Liver (tissue), 8 donors: ENCODE measurements at regions not wholly inside any gene's neighbourhood (a gene's known extent, or its start where the extent isn't known, plus 50 kb on each side); places are given as distances from the start of the nearest gene placed in this dataset.

ENCODE experiments used
- DNase-seq: peaks from one replicate; pipeline ENCODE4 v3.0.0-alpha.2; 2017; ENCODE audit warnings: low spot score
- H3K27ac ChIP-seq, 2 donors: one replicate each; pipeline ENCODE4 v1.7.0; 2013; ENCODE audit warnings: inconsistent platforms in 2 of 2, low read length in 2 of 2, control low read depth in 1 of 2, low read depth in 1 of 2, mild to moderate bottlenecking in 1 of 2
- H3K27me3 ChIP-seq, 4 donors: one replicate each; pipeline versions ENCODE4 v1.6.1 to v1.7.0; 2013; ENCODE audit warnings: low read length in 3 of 4, inconsistent platforms in 1 of 4, mild to moderate bottlenecking in 1 of 4, moderate library complexity in 1 of 4; ENCODE audit not compliant: control insufficient read depth in 4 of 4, insufficient read depth in 4 of 4
- H3K36me3 ChIP-seq, 4 donors: one replicate each; pipeline versions ENCODE4 v1.6.1 to v1.7.0; 2013; ENCODE audit warnings: low read length in 3 of 4, mild to moderate bottlenecking in 3 of 4, low read depth in 1 of 4, moderate library complexity in 1 of 4; ENCODE audit not compliant: control insufficient read depth in 4 of 4, insufficient read depth in 3 of 4
- H3K4me1 ChIP-seq, 4 donors: one replicate each; pipeline versions ENCODE4 v1.6.1 to v1.7.0; 2013; ENCODE audit warnings: low read length in 3 of 4, mild to moderate bottlenecking in 3 of 4, moderate library complexity in 1 of 4; ENCODE audit not compliant: control insufficient read depth in 4 of 4, insufficient read depth in 4 of 4
- H3K4me3 ChIP-seq, 3 donors: one replicate each; pipeline versions ENCODE4 v1.6.1 to v1.7.0; 2013; ENCODE audit warnings: low read length in 3 of 3, control low read depth in 1 of 3, low read depth in 1 of 3, mild to moderate bottlenecking in 1 of 3
- H3K9ac ChIP-seq, 2 donors: one replicate each; pipeline ENCODE4 v1.7.0; 2013; ENCODE audit warnings: low read length in 2 of 2, mild to moderate bottlenecking in 2 of 2, moderate library complexity in 2 of 2, control low read depth in 1 of 2, low read depth in 1 of 2
- H3K9me3 ChIP-seq, 4 donors: one replicate each; pipeline versions ENCODE4 v1.6.1 to v1.7.0; 2013; ENCODE audit warnings: low read length in 3 of 4; ENCODE audit not compliant: control insufficient read depth in 4 of 4
- EGR1 ChIP-seq, 2 donors: IDR thresholded peaks; 2 replicates each; pipeline ENCODE4 v1.6.1; 2016 to 2018; ENCODE audit warnings: antibody characterized with exemption in 2 of 2, low read depth in 2 of 2
- FOXA1 ChIP-seq: IDR thresholded peaks from 2 replicates; pipeline ENCODE4 v1.6.1; 2016; ENCODE audit warnings: antibody characterized with exemption
- FOXA2 ChIP-seq: IDR thresholded peaks from 2 replicates; pipeline ENCODE4 v1.6.1; 2016; ENCODE audit warnings: antibody characterized with exemption
- GABPA ChIP-seq, 2 donors: IDR thresholded peaks in 1 of 2; conservative IDR thresholded peaks in 1 of 2; 2 replicates each; pipeline ENCODE4 v1.6.1; 2016; ENCODE audit warnings: antibody characterized with exemption in 2 of 2, mild to moderate bottlenecking in 1 of 2, moderate library complexity in 1 of 2
- HNF4A ChIP-seq, 2 donors: conservative IDR thresholded peaks; 2 replicates each; pipeline ENCODE4 v1.6.1; 2016; ENCODE audit warnings: antibody characterized with exemption in 2 of 2, mild to moderate bottlenecking in 2 of 2
- JUND ChIP-seq, 2 donors: IDR thresholded peaks; 2 replicates each; pipeline ENCODE4 v1.6.1; 2016; ENCODE audit warnings: antibody characterized with exemption in 2 of 2
- NR2F2 ChIP-seq: IDR thresholded peaks from 2 replicates; pipeline ENCODE4 v1.6.1; 2016; ENCODE audit warnings: antibody characterized with exemption
- RAD21 ChIP-seq, 2 donors: IDR thresholded peaks; 2 replicates each; pipeline ENCODE4 v1.6.1; 2016; ENCODE audit warnings: antibody characterized with exemption in 2 of 2, mild to moderate bottlenecking in 2 of 2
- RXRA ChIP-seq, 2 donors: IDR thresholded peaks; 2 replicates each; pipeline ENCODE4 v1.6.1; 2017 to 2018; ENCODE audit warnings: antibody characterized with exemption in 2 of 2, mild to moderate bottlenecking in 1 of 2
- SP1 ChIP-seq: IDR thresholded peaks from 2 replicates; pipeline ENCODE4 v1.6.1; 2018; ENCODE audit warnings: antibody characterized with exemption, mild to moderate bottlenecking
- YY1 ChIP-seq: IDR thresholded peaks from 2 replicates; pipeline ENCODE4 v1.6.1; 2016; ENCODE audit warnings: antibody characterized with exemption, mild to moderate bottlenecking
- ZBTB33 ChIP-seq: IDR thresholded peaks from 2 replicates; pipeline ENCODE4 v1.6.1; 2016; ENCODE audit warnings: antibody characterized with exemption
- WGBS: extraction: QIAGEN DNeasy Blood & Tissue Kit; methylation state at CpG from one replicate; pipeline ENCODE4 v1.1.7; 2013; 5-methylcytosine and 5-hydroxymethylcytosine counted together
- TF ChIP-seq, protein P1 (sequence below): IDR thresholded peaks from 2 replicates; pipeline ENCODE4 v1.6.1; 2016; ENCODE audit warnings: antibody characterized with exemption
- TF ChIP-seq, protein P2 (sequence below): IDR thresholded peaks from 2 replicates; pipeline ENCODE4 v1.6.1; 2016; ENCODE audit warnings: antibody characterized with exemption, mild to moderate bottlenecking
- TF ChIP-seq, protein P3 (sequence below): IDR thresholded peaks from 2 replicates; pipeline ENCODE4 v1.6.1; 2016; ENCODE audit warnings: antibody characterized with exemption
- TF ChIP-seq, protein P4 (sequence below): fragments of 150-350 bp; IDR thresholded peaks from 2 replicates; pipeline ENCODE4 v1.5.1; 2017; ENCODE audit warnings: improper control_type of control experiment, low read depth, low read length; ENCODE audit not compliant: missing input control
- donor health status: healthy.
- donor health status: healthy.
- donor health status: healthy.
- donor health status: healthy.
- donor health status: healthy.

GRCh38 chr20:40462566-40462965, 226.5 kb downstream of the MAFB start:
- 66% methylated on average over 1 of the region's 1 CpG for WGBS
- DNase-seq, result no peak
- Histone ChIP-seq H3K9me3 (no peaks in the 10 kb centered on the region), H3K27me3 (no peaks in the 10 kb centered on the region), H3K9ac (no peak overlapping the region), H3K27ac (no peak overlapping the region), H3K4me3 (no peak overlapping the region), H3K4me1 (no peaks in the 10 kb centered on the region), H3K36me3 (no peaks in the 10 kb centered on the region)
- TF ChIP-seq SP1 (no peak), FOXA2 (no peak), YY1 (no peak), RAD21 (IDR thresholded peaks at IDR 0.05) (no peak), FOXA1 (no peak), JUND (IDR thresholded peaks at IDR 0.05) (no peak), RXRA (IDR thresholded peaks at IDR 0.05) (no peak), NR2F2 (no peak), GABPA (IDR thresholded peaks at IDR 0.05 in 1 of 2, conservative IDR thresholded peaks at IDR 0.05 in 1 of 2) (no peak), HNF4A (conservative IDR thresholded peaks at IDR 0.05) (no peak), EGR1 (IDR thresholded peaks at IDR 0.05; ENCODE audit: low read depth in 2 of 2) (no peak), ZBTB33 (no peak)
- TF ChIP-seq, protein P1, sequence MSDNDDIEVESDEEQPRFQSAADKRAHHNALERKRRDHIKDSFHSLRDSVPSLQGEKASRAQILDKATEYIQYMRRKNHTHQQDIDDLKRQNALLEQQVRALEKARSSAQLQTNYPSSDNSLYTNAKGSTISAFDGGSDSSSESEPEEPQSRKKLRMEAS, result no peak
- TF ChIP-seq, protein P2, sequence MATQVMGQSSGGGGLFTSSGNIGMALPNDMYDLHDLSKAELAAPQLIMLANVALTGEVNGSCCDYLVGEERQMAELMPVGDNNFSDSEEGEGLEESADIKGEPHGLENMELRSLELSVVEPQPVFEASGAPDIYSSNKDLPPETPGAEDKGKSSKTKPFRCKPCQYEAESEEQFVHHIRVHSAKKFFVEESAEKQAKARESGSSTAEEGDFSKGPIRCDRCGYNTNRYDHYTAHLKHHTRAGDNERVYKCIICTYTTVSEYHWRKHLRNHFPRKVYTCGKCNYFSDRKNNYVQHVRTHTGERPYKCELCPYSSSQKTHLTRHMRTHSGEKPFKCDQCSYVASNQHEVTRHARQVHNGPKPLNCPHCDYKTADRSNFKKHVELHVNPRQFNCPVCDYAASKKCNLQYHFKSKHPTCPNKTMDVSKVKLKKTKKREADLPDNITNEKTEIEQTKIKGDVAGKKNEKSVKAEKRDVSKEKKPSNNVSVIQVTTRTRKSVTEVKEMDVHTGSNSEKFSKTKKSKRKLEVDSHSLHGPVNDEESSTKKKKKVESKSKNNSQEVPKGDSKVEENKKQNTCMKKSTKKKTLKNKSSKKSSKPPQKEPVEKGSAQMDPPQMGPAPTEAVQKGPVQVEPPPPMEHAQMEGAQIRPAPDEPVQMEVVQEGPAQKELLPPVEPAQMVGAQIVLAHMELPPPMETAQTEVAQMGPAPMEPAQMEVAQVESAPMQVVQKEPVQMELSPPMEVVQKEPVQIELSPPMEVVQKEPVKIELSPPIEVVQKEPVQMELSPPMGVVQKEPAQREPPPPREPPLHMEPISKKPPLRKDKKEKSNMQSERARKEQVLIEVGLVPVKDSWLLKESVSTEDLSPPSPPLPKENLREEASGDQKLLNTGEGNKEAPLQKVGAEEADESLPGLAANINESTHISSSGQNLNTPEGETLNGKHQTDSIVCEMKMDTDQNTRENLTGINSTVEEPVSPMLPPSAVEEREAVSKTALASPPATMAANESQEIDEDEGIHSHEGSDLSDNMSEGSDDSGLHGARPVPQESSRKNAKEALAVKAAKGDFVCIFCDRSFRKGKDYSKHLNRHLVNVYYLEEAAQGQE, result no peak
- TF ChIP-seq, protein P3, sequence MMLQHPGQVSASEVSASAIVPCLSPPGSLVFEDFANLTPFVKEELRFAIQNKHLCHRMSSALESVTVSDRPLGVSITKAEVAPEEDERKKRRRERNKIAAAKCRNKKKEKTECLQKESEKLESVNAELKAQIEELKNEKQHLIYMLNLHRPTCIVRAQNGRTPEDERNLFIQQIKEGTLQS, result no peak
- TF ChIP-seq, protein P4, sequence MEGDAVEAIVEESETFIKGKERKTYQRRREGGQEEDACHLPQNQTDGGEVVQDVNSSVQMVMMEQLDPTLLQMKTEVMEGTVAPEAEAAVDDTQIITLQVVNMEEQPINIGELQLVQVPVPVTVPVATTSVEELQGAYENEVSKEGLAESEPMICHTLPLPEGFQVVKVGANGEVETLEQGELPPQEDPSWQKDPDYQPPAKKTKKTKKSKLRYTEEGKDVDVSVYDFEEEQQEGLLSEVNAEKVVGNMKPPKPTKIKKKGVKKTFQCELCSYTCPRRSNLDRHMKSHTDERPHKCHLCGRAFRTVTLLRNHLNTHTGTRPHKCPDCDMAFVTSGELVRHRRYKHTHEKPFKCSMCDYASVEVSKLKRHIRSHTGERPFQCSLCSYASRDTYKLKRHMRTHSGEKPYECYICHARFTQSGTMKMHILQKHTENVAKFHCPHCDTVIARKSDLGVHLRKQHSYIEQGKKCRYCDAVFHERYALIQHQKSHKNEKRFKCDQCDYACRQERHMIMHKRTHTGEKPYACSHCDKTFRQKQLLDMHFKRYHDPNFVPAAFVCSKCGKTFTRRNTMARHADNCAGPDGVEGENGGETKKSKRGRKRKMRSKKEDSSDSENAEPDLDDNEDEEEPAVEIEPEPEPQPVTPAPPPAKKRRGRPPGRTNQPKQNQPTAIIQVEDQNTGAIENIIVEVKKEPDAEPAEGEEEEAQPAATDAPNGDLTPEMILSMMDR, result no peak

DNA sequence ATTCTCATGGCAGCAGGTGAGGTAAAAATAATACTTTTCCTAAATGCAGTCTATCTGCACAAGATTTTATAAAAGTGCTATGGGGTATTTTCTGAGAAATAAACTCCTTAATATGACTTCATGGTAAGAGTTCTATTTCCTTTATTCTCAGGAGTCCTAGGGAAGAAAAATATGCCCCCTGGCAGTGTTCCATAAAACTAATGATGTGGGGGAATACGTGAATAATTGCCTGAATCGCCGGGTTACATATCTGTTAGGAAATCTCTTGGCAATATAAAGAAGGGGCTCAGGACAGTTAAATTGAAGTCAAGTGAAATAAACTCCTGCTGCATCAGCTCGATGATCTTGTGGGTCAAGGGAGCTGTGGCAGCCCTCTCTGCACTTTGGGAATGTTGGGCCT, 229.7 kb downstream of the MAFB start:
- WGBS, result 87% methylated on average over 4 of the region's 4 CpGs
- Histone ChIP-seq H3K4me3 (no peak overlapping the region), H3K27ac (no peak overlapping the region), H3K36me3 (no peaks in the 10 kb centered on the region), H3K9me3 (no peaks in the 10 kb centered on the region), H3K9ac (no peak overlapping the region), H3K4me1 (no peaks in the 10 kb centered on the region), H3K27me3 (no peaks in the 10 kb centered on the region)
- no peak for TF ChIP-seq RXRA (IDR thresholded peaks at IDR 0.05)
- no peak for DNase-seq
